ENCODE measurements at regions not wholly inside any gene's neighbourhood (a gene's known extent, or its start where the extent isn't known, plus 50 kb on each side); places are given as distances from the start of the nearest gene placed in this dataset.

DNA sequence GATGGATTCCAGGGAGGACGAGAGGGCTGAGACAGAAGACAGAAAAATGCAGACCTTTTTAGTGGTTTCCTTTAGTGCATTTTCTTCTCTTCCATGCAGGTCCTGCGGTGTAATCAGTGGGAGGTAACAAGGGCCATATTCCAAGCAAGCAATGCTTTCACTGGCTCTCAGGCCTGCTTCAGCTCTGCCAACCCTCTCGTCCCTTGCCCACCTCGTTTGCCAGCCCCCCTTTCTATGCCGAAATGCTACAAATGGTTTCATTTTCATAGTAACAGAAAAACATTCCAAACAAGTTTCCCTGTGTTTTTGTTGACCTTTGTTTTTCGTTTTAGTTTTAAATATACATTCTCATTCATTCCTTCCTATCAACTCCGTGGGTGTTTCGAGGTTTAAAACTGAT lies 443.1 kb downstream of the TTLL7 start:
- Histone ChIP-seq H3K27ac (ENCODE audit: low read length) (no peak overlapping the region), H3K36me3 (ENCODE audit: insufficient read depth, low read depth, low read length) (no peaks in the 10 kb centered on the region), H3K9ac (ENCODE audit: low read depth, low read length) (no peak overlapping the region), H3K27me3 (ENCODE audit: insufficient read depth, low read length) (no peaks in the 10 kb centered on the region), H3K4me3 (ENCODE audit: low read length) (no peak overlapping the region), H3K9me3 (ENCODE audit: insufficient read depth, low read depth, low read length) (no peaks in the 10 kb centered on the region), H3K4me1 (ENCODE audit: insufficient read depth, low read length) (peaks cover 3% of the 10 kb centered on the region; the same call in 1 of the 2 replicates)

GRCh38 chr1:83554174-83554573 lies 444.8 kb downstream of the TTLL7 start:
- Histone ChIP-seq H3K36me3 (ENCODE audit: insufficient read depth, low read depth, low read length) (no peaks in the 10 kb centered on the region), H3K27me3 (ENCODE audit: insufficient read depth, low read length) (no peaks in the 10 kb centered on the region), H3K9me3 (ENCODE audit: insufficient read depth, low read depth, low read length) (no peaks in the 10 kb centered on the region), H3K4me3 (ENCODE audit: low read length) (no peak overlapping the region), H3K9ac (ENCODE audit: low read depth, low read length) (no peak overlapping the region), H3K27ac (ENCODE audit: low read length) (no peak overlapping the region), H3K4me1 (ENCODE audit: insufficient read depth, low read length) (peaks cover 3% of the 10 kb centered on the region; the same call in 1 of the 2 replicates)

DNA sequence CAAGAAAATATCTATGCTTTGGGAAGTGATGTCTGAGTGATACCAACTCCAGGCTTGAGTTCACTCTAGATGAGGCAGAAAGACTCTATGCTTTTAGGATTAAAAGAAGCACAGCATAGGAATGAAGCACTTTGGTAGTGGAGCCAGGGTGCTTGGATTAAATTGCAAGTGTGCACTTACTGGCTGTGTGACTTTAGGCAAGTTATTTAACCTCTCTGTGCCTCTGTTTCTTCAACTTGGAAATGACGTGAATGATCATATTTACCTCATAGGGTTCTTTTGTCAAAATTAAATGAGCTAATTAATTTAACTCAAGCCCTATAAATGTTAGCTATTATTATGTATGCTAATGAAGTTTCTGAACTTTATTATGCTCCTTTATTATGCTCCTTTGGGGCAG lies 446.1 kb downstream of the TTLL7 start:
- H3K9ac ChIP-seq (ENCODE audit: low read depth, low read length), result no peak overlapping the region
- H3K9me3 ChIP-seq (ENCODE audit: insufficient read depth, low read depth, low read length), result no peaks in the 10 kb centered on the region
- H3K36me3 ChIP-seq (ENCODE audit: insufficient read depth, low read depth, low read length), result no peaks in the 10 kb centered on the region
- H3K27ac ChIP-seq (ENCODE audit: low read length), result no peak overlapping the region
- H3K27me3 ChIP-seq (ENCODE audit: insufficient read depth, low read length), result no peaks in the 10 kb centered on the region
- no peak overlapping the region for H3K4me3 ChIP-seq (ENCODE audit: low read length)
- peaks cover 1% of the 10 kb centered on the region; the same call in 1 of the 2 replicates for H3K4me1 ChIP-seq (ENCODE audit: insufficient read depth, low read length)

DNA sequence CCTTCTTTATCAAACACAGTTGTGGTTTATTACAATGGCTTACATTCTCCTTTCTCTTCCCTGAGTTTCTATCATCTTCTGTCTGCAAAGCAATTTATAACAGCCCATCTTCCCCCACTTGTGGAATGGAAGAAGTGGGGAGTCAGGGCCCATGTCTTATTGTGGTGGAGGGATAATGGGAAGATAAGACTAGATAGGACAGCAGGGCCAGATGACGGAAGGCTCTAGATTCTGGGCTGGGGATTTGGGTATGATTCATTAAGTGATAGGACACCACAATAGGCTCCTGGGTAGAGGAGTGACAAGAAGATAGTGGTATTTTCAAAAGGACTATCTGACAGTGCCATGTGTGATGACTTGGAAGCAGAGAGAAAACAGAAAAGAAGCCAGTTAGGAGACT lies 450.6 kb downstream of the TTLL7 start:
- H3K36me3 ChIP-seq (ENCODE audit: insufficient read depth, low read depth, low read length), result no peaks in the 10 kb centered on the region
- H3K27ac ChIP-seq (ENCODE audit: low read length), result no peak overlapping the region
- H3K27me3 ChIP-seq (ENCODE audit: insufficient read depth, low read length), result no peaks in the 10 kb centered on the region
- no peak overlapping the region for H3K4me3 ChIP-seq (ENCODE audit: low read length)
- no peak overlapping the region for H3K9ac ChIP-seq (ENCODE audit: low read depth, low read length)
- no peaks in the 10 kb centered on the region for H3K9me3 ChIP-seq (ENCODE audit: insufficient read depth, low read depth, low read length)
- no peaks in the 10 kb centered on the region for H3K4me1 ChIP-seq (ENCODE audit: insufficient read depth, low read length)

GRCh38 chr1:83547901-83548300 lies 451.0 kb downstream of the TTLL7 start:
- H3K9me3 ChIP-seq (ENCODE audit: insufficient read depth, low read depth, low read length), result no peaks in the 10 kb centered on the region
- no peak overlapping the region for H3K27ac ChIP-seq (ENCODE audit: low read length)
- no peaks in the 10 kb centered on the region for H3K36me3 ChIP-seq (ENCODE audit: insufficient read depth, low read depth, low read length)
- H3K4me1 ChIP-seq (ENCODE audit: insufficient read depth, low read length), result no peaks in the 10 kb centered on the region
- no peak overlapping the region for H3K9ac ChIP-seq (ENCODE audit: low read depth, low read length)
- no peaks in the 10 kb centered on the region for H3K27me3 ChIP-seq (ENCODE audit: insufficient read depth, low read length)
- no peak overlapping the region for H3K4me3 ChIP-seq (ENCODE audit: low read length)

DNA sequence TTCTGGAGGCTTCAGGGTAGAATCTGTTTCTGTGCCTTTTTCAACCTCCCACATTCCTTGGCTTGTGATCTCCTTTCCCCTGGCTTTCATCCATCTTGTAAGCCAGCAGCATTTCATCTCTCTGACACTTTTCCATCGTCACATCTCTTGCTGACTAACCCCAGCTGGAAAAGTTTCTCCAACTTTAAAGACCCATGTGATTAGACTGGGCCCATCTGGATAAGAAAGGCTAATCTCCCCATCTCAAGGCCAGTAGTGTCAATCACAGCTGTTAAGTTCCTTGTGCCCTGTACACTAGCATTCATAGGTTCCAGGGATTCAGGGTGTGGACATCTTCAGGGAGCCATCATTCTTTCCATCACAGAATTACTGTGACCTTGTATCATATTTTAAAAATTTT lies 452.1 kb downstream of the TTLL7 start:
- Histone ChIP-seq H3K27ac (ENCODE audit: low read length) (no peak overlapping the region), H3K27me3 (ENCODE audit: insufficient read depth, low read length) (no peaks in the 10 kb centered on the region), H3K4me1 (ENCODE audit: insufficient read depth, low read length) (no peaks in the 10 kb centered on the region), H3K4me3 (ENCODE audit: low read length) (no peak overlapping the region), H3K9me3 (ENCODE audit: insufficient read depth, low read depth, low read length) (no peaks in the 10 kb centered on the region), H3K36me3 (ENCODE audit: insufficient read depth, low read depth, low read length) (no peaks in the 10 kb centered on the region), H3K9ac (ENCODE audit: low read depth, low read length) (no peak overlapping the region)

GRCh38 chr1:83545066-83545862 lies 453.7 kb downstream of the TTLL7 start:
- H3K36me3 ChIP-seq (ENCODE audit: insufficient read depth, low read depth, low read length), result no peaks in the 10 kb centered on the region
- H3K4me3 ChIP-seq (ENCODE audit: low read length), result no peak overlapping the region
- H3K9ac ChIP-seq (ENCODE audit: low read depth, low read length), result no peak overlapping the region
- no peaks in the 10 kb centered on the region for H3K27me3 ChIP-seq (ENCODE audit: insufficient read depth, low read length)
- no peaks in the 10 kb centered on the region for H3K9me3 ChIP-seq (ENCODE audit: insufficient read depth, low read depth, low read length)
- H3K27ac ChIP-seq (ENCODE audit: low read length), result no peak overlapping the region
- H3K4me1 ChIP-seq (ENCODE audit: insufficient read depth, low read length), result no peaks in the 10 kb centered on the region

GRCh38 chr1:83543222-83543973 lies 455.5 kb downstream of the TTLL7 start:
- Histone ChIP-seq H3K27ac (ENCODE audit: low read length) (no peak overlapping the region), H3K36me3 (ENCODE audit: insufficient read depth, low read depth, low read length) (no peaks in the 10 kb centered on the region), H3K4me1 (ENCODE audit: insufficient read depth, low read length) (no peaks in the 10 kb centered on the region), H3K4me3 (ENCODE audit: low read length) (no peak overlapping the region), H3K9ac (ENCODE audit: low read depth, low read length) (no peak overlapping the region), H3K9me3 (ENCODE audit: insufficient read depth, low read depth, low read length) (no peaks in the 10 kb centered on the region), H3K27me3 (ENCODE audit: insufficient read depth, low read length) (no peaks in the 10 kb centered on the region)

DNA sequence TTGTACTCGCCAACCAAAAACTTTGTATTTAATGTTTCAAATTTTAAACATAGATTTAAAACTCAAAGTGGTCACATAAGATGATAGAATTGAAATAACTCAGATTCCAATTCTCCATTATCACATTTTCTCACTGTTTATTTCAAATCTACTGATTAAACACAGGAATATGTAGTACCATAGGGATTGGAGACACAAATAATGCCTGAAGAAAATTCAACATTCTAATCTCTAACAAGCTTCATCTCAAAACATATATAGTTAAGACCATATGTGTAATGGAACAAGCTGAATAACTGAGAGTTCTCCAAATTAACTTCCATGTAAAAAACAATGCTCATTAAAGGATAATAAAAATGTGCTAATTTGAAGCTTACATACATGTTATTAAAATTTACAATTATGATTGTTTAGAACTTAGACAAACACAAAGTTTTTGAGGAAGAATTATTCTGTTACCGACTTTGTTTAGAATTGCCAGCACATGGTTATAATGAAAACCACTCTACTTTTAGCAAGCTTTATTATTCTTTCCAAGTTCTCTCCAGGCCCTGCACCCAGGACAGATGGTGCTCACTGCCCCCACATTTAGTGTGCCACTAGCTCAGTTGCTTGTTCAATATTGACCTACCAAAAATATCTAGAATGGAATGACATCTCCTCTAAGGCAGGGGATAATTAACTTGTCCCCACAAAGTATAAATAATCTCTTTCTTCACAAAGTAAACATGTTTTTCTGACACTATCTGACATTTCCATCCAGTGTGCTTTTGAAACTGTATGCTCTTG lies 467.2 kb downstream of the TTLL7 start:
- H3K4me1 ChIP-seq (ENCODE audit: insufficient read depth, low read length), result no peaks in the 10 kb centered on the region
- H3K27me3 ChIP-seq (ENCODE audit: insufficient read depth, low read length), result no peaks in the 10 kb centered on the region
- H3K9me3 ChIP-seq (ENCODE audit: insufficient read depth, low read depth, low read length), result no peaks in the 10 kb centered on the region
- no peaks in the 10 kb centered on the region for H3K36me3 ChIP-seq (ENCODE audit: insufficient read depth, low read depth, low read length)
- H3K4me3 ChIP-seq (ENCODE audit: low read length), result no peak overlapping the region
- H3K27ac ChIP-seq (ENCODE audit: low read length), result no peak overlapping the region
- H3K9ac ChIP-seq (ENCODE audit: low read depth, low read length), result no peak overlapping the region

DNA sequence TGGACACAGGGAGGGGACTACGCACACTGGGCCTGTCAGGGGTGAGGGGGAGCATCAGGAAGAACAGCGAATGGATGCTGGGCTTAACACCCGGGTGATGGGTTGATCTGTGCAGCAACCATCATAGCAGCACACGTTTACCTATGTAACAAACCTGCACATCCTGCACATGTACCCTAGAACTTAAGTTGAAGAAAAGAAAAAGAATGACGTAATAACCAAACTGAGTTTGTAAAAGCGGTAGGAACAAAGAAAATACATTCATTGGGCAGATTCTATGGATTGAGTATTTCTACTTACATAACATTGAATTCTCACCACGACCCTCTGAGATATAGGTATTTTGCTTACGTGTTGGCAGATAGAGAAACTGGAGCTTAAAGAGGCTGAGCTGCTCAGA lies 468.4 kb downstream of the TTLL7 start:
- H3K36me3 ChIP-seq (ENCODE audit: insufficient read depth, low read depth, low read length), result no peaks in the 10 kb centered on the region
- no peaks in the 10 kb centered on the region for H3K4me1 ChIP-seq (ENCODE audit: insufficient read depth, low read length)
- no peak overlapping the region for H3K27ac ChIP-seq (ENCODE audit: low read length)
- no peaks in the 10 kb centered on the region for H3K27me3 ChIP-seq (ENCODE audit: insufficient read depth, low read length)
- no peak overlapping the region for H3K4me3 ChIP-seq (ENCODE audit: low read length)
- H3K9me3 ChIP-seq (ENCODE audit: insufficient read depth, low read depth, low read length), result no peaks in the 10 kb centered on the region
- no peak overlapping the region for H3K9ac ChIP-seq (ENCODE audit: low read depth, low read length)

DNA sequence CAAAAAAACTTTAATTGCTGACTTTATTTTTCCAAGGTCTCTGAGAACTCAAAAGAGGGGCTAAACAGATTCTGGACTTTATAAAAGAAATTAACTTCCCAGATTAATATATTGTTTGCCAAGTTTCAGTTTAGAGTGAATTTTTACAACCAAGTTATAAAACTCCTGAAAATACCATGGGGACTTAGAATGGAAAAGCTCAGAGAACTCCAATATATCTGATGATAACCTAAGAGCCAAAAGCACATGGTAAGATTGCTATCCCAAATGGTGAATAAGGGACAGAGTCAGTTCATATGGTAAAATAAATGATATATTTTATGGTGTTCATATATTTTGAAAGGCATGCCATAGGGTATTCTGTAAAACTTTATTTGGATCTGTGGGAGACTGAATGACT lies 470.9 kb downstream of the TTLL7 start:
- Histone ChIP-seq H3K9me3 (ENCODE audit: insufficient read depth, low read depth, low read length) (no peaks in the 10 kb centered on the region), H3K27me3 (ENCODE audit: insufficient read depth, low read length) (no peaks in the 10 kb centered on the region), H3K4me3 (ENCODE audit: low read length) (no peak overlapping the region), H3K9ac (ENCODE audit: low read depth, low read length) (no peak overlapping the region), H3K4me1 (ENCODE audit: insufficient read depth, low read length) (no peaks in the 10 kb centered on the region), H3K27ac (ENCODE audit: low read length) (no peak overlapping the region), H3K36me3 (ENCODE audit: insufficient read depth, low read depth, low read length) (no peaks in the 10 kb centered on the region)
